ENCODE measurements at regions not wholly inside any gene's neighbourhood (a gene's known extent, or its start where the extent isn't known, plus 50 kb on each side); places are given as distances from the start of the nearest gene placed in this dataset.

DNA sequence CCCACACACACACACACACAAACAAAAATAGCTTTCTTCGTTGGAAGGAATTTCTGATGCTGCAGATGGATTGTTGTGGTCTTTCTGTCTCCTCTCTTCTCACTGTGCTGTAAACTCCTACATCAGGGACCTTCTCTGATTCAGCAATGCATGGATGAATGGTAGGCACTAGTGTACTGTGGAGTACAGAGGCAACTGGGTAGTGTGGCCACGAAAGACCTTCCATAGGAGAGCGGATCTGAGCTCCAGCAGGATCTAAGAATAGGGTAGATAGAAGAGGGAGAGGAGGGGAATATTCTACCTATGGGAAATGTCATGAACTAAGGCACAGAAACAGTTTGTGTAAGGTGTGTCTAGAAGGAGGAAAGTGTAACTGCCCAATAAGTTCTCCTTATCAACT is 266.8 kb downstream of the MYCN start:
- TF ChIP-seq, protein P1, sequence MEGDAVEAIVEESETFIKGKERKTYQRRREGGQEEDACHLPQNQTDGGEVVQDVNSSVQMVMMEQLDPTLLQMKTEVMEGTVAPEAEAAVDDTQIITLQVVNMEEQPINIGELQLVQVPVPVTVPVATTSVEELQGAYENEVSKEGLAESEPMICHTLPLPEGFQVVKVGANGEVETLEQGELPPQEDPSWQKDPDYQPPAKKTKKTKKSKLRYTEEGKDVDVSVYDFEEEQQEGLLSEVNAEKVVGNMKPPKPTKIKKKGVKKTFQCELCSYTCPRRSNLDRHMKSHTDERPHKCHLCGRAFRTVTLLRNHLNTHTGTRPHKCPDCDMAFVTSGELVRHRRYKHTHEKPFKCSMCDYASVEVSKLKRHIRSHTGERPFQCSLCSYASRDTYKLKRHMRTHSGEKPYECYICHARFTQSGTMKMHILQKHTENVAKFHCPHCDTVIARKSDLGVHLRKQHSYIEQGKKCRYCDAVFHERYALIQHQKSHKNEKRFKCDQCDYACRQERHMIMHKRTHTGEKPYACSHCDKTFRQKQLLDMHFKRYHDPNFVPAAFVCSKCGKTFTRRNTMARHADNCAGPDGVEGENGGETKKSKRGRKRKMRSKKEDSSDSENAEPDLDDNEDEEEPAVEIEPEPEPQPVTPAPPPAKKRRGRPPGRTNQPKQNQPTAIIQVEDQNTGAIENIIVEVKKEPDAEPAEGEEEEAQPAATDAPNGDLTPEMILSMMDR (IDR thresholded peaks at IDR 0.05): no peak
- H3K27ac Mint-ChIP-seq (ENCODE audit: unreplicated experiment): no peak overlapping the region
- no peaks in the 10 kb centered on the region for H3K27me3 Mint-ChIP-seq (ENCODE audit: unreplicated experiment)
- no peak overlapping the region for H3K4me3 Mint-ChIP-seq (ENCODE audit: unreplicated experiment)
- H3K9me3 Mint-ChIP-seq (ENCODE audit: unreplicated experiment): peaks cover 38% of the 10 kb centered on the region
- no peak for DNase-seq (ENCODE audit: extremely low spot score, unreplicated experiment)
- no peaks in the 10 kb centered on the region for H3K36me3 Mint-ChIP-seq (ENCODE audit: unreplicated experiment)
- H3K4me1 Mint-ChIP-seq (ENCODE audit: unreplicated experiment): no peaks in the 10 kb centered on the region

DNA sequence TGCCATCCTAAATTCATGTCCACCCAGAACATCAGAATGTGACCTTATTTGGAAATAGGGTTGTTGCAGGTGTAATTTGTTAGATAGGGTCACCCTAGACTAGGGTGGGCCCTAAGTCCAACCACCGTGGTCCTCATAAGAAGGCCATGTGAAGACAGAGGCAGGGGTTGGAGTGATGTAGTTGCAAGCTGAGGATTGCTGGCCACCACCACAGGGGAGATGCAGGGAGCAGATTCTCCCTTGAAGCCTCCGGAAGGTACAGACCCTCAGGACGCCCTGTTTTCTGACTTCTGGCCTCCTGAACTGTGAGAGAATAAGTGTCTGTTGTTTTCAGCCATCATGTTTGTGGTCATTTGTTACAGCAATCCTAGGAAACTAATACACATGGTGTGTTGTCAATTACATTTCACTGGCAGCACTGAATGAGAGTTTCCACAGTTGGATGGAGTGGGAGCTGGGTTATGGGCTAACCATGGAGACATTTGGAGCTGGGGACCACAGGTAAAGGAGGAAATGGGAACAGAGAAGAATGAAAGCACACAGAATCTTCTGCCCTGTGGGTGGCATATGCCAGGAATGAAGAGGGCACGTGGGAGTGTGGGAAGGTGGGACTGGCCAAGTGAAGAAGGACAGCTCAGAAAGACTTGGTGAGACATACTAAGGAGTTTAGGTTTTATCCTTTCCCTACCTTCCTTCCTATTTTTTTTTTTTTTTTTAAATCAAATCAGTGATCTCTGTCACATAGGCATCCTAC is 266.0 kb downstream of the MYCN start:
- no peaks in the 10 kb centered on the region for H3K27me3 Mint-ChIP-seq (ENCODE audit: unreplicated experiment)
- no peak for DNase-seq (ENCODE audit: extremely low spot score, unreplicated experiment)
- no peak overlapping the region for H3K4me3 Mint-ChIP-seq (ENCODE audit: unreplicated experiment)
- H3K36me3 Mint-ChIP-seq (ENCODE audit: unreplicated experiment): no peaks in the 10 kb centered on the region
- H3K9me3 Mint-ChIP-seq (ENCODE audit: unreplicated experiment): peaks cover 30% of the 10 kb centered on the region
- no peak overlapping the region for H3K27ac Mint-ChIP-seq (ENCODE audit: unreplicated experiment)
- TF ChIP-seq, protein P1 (IDR thresholded peaks at IDR 0.05): no peak
- no peaks in the 10 kb centered on the region for H3K4me1 Mint-ChIP-seq (ENCODE audit: unreplicated experiment)

DNA sequence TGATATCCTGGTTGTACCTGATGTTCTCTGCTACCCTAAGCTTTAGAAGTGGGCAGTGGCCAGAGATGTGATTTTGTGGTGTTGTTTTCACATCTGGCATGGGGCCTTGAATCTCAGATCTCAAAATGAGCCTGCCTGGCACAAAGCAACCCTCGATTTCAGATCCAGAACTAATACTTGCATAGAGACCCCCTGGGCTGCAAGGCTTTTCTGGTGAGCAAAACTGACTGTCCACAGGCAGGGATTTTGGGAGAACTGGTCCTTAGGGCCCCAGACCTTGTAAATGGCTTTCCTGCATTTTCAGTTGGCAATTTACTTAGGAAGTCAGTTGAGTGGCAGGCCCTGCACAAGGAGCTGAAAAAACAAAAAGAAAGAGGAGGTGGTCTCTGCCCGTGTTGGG is 265.3 kb downstream of the MYCN start:
- no peak for DNase-seq (ENCODE audit: extremely low spot score, unreplicated experiment)
- Mint-ChIP-seq H3K36me3 (ENCODE audit: unreplicated experiment) (no peaks in the 10 kb centered on the region), H3K9me3 (ENCODE audit: unreplicated experiment) (peaks cover 29% of the 10 kb centered on the region), H3K4me1 (ENCODE audit: unreplicated experiment) (no peaks in the 10 kb centered on the region), H3K27ac (ENCODE audit: unreplicated experiment) (no peak overlapping the region), H3K4me3 (ENCODE audit: unreplicated experiment) (no peak overlapping the region), H3K27me3 (ENCODE audit: unreplicated experiment) (no peaks in the 10 kb centered on the region)
- TF ChIP-seq, protein P1 (IDR thresholded peaks at IDR 0.05): no peak

DNA sequence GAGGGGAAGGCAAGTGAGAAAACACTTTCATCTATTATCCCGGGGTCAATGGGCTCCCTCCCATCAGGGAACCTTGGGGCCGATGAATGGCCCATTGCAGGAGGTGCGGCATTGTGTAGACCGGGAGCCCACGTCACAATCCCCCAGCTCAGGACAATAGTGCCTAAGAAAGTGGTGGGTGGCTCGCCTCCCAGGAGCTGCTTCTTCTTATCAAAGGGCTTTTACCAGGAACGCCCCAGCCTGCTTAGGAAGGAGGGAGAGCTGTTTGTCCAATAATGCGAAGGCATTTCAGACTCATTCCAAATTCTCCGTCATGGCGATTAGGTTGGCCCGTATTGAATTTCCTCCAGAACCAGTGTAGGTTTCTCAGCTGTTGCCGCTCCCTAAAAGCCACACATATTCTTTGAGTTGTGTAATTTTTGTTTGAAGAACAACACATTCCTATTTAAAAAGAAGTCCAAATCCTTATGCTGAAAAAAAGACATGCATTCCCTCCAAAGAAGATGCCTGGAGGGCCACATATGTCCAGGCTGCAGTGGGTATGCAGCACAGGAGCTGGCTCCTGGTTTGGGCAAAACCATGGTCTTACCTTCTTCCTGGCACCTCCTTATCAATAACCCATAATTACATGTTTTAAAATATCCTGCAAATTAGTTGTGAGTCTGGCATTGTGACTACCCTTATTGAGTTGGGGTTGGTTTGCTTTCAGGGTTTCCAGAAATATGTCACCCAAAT is 264.7 kb downstream of the MYCN start:
- no peak overlapping the region for H3K4me3 Mint-ChIP-seq (ENCODE audit: unreplicated experiment)
- no peaks in the 10 kb centered on the region for H3K27me3 Mint-ChIP-seq (ENCODE audit: unreplicated experiment)
- H3K36me3 Mint-ChIP-seq (ENCODE audit: unreplicated experiment): no peaks in the 10 kb centered on the region
- H3K27ac Mint-ChIP-seq (ENCODE audit: unreplicated experiment): no peak overlapping the region
- TF ChIP-seq, protein P1 (IDR thresholded peaks at IDR 0.05): no peak
- H3K9me3 Mint-ChIP-seq (ENCODE audit: unreplicated experiment): peaks cover 26% of the 10 kb centered on the region
- no peak for DNase-seq (ENCODE audit: extremely low spot score, unreplicated experiment)
- no peaks in the 10 kb centered on the region for H3K4me1 Mint-ChIP-seq (ENCODE audit: unreplicated experiment)

DNA sequence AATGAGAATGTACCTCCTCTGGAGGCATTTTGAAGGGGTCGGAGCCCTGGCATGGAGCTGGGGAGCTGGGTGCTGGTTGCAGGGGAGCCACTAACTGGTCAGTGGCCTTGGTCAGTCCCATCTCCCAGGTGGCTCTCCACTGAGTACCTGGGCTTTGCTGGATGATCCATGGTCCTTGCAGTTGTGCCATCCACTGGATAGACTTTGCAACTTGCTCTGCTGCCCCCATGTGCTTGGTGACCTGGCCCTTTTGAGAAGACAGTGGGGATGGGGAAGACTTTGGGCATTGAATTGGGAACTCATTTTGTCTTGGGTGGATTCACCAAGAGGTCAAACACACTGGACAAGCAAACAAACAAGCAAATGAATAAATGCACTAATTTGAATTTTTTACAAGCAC is 263.9 kb downstream of the MYCN start:
- DNase-seq (ENCODE audit: extremely low spot score, unreplicated experiment): no peak
- no peaks in the 10 kb centered on the region for H3K36me3 Mint-ChIP-seq (ENCODE audit: unreplicated experiment)
- no peak overlapping the region for H3K4me3 Mint-ChIP-seq (ENCODE audit: unreplicated experiment)
- H3K27ac Mint-ChIP-seq (ENCODE audit: unreplicated experiment): no peak overlapping the region
- TF ChIP-seq, protein P1 (IDR thresholded peaks at IDR 0.05): no peak
- no peaks in the 10 kb centered on the region for H3K27me3 Mint-ChIP-seq (ENCODE audit: unreplicated experiment)
- no peaks in the 10 kb centered on the region for H3K4me1 Mint-ChIP-seq (ENCODE audit: unreplicated experiment)
- peaks cover 24% of the 10 kb centered on the region for H3K9me3 Mint-ChIP-seq (ENCODE audit: unreplicated experiment)

Data from osteocyte (in vitro differentiated cells).